ENCODE measurements at regions not wholly inside any gene's neighbourhood (a gene's known extent, or its start where the extent isn't known, plus 50 kb on each side); places are given as distances from the start of the nearest gene placed in this dataset.

DNA sequence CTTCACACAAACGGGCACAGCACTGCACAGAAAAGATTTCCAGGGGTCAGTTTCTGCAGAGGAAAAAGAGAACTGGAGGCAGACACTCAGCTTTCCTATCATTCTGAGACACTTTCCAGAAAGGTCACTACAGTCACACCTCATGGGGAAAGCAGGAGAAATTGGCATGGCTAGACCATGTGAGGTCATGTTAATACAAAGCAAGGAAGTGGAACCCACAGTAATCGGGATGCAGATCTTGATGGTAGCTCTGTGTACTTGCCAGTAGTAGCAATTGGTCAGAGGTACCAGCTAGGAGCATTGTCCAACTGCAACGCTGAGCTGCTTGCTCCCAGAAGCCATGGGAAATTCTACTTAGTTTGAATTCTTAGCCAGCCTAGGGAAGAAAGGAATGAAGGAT lies 255.3 kb upstream of the PCDH10 start:
- no peak for DNase-seq

DNA sequence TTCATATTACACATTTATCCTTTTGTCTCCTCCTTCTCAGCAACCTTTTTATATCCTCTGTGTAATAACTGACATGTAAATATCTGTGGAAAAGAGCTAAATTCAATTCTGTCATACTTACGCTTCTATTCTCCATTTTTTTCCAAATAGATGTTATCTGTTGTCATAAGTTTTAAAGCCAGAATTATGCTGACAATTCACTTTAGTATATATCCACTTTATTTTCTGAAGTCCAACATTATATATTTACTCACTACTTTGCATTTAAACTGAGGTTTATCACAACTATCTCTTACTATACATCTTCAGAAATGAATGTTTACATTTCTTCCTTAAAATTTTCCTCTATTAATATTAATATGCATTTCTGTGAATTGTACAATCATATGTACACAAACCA lies 247.9 kb upstream of the PCDH10 start:
- DNase-seq = no peak

DNA sequence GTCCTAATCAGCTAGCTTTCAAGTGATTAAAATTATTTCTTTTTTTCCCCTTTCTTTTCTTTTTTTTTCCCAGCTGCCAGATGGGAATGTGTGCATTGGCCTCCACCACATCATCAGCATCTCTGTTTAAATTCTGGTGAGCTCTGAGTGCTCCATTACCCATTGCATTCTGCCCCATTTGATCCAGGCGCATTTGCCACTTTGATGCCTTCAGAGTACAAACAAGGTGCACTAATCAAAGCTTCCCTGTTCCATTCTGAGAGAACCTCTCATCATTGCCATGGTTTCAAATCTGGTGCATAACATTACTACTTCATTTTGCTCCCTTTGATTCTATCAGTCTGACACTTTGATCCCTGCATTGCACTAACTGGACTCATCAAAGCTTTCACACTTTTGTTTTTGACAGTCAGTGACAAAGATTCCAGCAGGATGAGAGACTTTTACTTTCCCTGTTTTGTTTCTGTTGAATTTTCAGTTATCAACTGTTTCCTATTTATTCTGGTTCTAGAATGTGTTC lies 238.8 kb upstream of the PCDH10 start:
- DNase-seq = no peak

DNA sequence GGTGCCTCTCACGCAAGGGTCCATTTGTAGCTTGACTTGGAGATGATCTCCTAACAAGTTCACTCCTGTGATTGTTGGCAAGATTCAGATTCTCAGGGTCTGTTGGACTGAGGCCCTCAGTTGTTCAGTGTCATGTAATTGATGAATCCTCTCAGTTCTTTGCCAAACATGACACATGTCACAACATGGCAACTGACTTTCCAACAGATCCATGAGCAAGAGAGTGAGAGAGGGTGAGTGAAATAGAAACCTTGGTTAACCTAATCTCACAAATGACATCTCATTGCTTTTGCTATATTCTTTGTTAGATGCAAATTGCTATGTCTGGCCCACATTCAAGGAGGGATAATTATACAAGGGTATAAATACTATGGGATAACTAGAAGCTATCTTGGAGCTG lies 231.0 kb upstream of the PCDH10 start:
- no peak for DNase-seq

DNA sequence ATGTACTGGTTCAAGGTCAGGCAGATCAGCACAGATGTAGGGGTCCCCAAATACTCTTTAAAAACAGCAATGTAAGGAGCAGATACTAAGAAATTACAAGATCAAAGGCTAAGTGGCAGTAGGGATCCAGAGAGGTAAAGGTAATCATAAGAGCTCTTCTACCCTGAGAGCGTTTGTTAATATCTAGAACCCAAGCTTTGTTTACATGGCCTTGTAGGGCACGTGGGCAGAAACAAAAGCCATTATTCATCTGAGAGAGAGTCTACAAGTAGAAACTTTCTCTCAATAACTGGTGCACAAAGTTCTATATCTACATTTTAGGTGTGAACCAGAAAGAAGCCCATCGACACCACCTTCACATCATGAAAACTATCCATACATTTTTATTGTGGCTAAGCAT lies 225.6 kb upstream of the PCDH10 start:
- DNase-seq = no peak

DNA sequence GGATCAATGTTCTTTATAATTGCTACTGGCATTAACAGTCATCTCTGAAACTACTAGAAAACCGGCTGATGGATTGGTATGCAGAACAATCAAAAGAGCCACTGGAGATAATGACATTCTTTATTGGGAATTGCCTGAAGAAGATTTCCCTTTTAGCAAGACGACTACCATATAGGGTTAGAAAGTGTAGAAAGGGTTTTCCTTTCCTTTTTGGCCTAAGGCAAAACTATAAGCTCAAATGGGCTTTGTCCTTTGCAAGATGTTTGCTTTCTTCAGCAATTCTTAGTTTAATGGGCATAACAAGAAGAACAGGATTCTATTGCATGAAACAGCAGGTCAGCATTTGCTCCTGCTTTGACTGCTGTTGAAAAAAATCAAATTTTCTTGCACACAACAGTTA lies 214.2 kb upstream of the PCDH10 start:
- DNase-seq = no peak

DNA sequence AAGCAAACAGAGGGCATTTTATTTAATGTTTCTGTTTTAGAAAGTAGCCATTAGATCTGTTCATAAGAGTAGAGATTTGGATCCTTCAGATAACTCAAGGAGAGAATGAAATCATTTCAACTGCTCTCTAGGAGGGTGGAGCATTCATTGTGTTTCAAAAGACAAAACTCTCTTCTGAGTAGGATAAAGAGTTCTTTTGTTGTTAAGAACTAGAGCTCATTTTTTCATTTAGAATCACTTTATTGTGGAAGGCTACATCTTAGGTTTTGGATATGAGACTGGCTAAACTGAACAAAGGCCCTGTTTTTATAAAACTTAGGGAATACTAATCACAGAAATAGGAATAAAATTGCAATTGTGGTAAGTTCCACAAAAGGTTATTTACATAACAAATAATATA lies 193.9 kb upstream of the PCDH10 start:
- DNase-seq = no peak

DNA sequence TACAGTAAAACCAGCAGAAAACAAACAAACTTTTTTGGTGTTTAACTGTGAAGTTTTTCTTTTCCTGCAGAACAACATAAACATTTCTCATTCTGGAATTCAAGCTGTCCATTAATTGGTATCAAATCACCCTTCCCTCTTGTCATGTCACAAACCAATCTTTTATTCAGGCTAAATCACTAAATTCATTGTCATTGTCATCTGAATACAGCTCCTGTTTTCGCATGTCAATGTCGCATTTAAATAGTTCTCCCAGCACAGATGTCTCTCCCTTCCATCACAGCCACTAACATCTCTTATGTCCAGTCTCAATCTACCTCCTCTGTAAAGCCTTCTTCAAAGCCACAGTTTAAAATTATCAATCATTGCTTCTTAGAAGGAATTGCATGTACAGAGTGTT lies 192.1 kb upstream of the PCDH10 start:
- DNase-seq = no peak

DNA sequence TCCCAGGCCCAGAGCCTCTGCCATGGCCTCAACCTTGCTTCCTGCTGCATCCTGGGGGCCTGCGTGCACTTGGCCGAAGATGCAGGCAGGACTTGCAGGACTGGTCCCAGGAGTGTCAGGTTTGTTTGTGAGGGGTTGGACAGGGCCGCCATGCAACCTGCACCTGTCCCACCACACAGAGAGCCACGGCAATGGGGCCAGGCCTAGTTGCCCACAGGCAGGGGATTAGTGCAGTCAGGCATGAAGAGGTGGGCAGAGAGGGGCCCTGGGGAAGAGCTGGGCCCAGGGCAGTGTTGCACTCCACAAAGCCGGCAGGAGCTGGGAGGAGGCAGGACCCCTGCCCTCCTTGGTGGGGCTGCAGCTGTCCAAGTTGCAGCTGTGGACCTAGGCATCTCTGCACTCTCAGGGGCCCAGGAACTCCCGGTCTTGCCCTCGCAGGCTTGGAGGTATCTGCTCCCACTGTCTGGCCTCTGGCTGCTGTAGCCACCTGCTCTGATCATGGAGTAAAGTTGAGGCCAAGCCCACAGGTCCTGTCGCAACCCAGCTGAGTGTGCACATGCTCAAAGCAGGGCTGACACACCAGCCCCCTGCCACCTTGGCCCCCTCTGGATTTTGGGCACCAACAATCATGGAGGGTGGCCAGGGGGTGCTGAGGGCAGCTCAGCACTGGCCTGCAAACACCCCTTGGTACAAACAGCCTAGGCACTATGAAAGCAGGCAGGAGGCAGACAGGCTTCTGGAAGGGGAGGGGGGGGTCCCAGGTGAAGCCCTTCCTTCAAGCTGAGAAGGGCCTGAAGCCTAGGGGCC lies 190.4 kb upstream of the PCDH10 start:
- DNase-seq = no peak

DNA sequence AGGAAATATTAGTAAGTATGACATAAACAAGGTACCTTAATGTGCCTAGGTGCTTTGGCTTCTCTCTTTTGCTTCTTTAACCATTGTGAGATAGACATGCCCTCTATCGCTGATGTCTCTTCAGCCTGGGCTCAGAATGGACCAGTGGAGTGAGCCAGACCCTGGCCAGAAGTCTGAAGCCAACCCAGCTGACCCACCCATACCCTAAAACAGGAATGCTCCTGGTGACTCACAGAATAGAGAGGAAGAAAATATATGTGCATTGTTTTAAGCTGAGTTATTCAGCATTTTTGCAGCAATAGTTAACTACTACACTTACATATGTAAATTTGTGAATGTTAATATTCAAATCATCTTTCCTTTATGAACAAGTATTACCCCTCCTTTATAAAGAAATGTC lies 167.5 kb upstream of the PCDH10 start:
- DNase-seq = no peak

DNA sequence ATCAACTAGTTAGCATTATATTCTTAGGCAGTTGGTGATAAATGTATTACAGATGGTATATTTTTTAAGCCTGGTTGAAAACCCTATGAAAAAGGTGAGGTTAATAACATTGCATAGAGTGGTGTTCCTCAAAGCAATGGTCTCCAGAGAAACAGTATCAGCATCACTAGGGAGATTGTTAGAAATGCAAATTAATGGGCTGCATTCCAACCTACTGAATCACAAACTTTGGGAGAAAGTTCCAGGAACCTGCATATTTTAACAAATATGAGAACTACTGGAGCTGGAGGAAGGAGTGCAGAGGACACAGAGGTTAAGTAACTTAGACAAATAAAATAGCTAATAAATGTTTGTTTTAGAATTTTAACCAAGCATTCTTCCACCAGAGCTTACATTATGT lies 166.9 kb upstream of the PCDH10 start:
- DNase-seq = no peak

DNA sequence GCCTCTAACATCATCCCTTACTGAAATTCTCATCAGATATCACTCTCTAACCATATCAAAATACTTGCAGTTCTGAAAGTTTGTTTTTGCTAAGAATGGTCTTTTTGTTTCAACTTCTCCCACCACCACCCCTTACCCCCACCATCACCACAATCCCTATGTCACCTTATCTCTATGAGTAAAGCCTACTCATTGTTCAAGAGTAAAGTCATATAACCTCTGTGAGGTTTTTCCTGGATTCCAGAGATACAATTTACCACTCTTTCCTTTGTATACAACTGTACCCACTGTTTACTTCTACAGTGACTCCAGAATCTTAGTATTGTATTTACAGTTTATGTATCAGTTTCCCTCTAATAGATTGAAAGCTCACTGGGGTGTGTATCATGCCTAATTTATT lies 158.0 kb upstream of the PCDH10 start:
- no peak for DNase-seq

DNA sequence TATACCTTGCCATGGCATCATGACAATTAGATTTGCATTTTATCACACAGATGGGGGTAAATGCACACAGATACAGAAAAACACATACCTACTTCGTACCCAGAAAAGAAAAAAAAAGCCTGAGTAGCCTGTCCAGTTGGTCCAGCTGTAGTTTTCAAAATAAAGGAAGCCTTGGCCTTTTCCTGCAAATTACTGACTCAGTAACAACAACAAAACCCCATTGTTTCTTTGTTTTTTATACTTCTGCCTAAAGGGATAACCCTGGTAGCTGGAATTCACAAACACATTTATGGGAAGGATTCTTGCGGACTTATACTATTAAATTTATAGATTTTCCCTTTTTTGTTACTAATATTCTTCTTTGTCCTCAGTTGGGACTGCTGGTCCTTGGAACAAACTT lies 156.4 kb upstream of the PCDH10 start:
- no peak for DNase-seq

DNA sequence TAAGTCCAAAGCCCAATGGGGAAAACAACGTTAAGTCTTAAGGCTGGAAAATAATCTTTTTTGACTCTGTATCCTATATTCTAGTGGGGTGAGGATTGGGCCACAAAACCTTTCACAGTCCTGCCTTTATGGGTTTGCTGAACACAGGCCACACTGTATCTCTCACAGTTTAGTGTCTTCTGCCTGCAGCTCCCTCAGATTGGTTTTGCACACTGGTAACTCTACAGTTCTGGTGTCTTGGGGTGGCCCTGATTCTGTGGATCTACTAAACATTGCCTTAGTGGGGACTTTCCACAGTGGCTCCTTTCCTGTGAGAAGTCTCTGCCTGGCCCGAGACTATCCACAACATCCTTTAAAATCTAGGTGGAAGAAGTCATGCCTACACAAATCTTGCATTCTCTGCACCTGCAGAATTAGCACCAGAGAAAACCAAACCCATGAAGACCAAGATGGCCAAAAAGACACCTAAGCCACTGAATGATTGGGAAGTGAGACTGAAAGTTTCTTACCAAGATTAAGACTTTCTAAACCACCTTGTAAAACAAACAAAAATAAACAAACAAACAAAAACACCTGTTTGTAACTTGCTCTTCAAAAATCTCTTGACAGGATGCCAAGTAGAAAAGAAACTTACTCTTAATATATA lies 150.4 kb upstream of the PCDH10 start:
- DNase-seq = no peak

DNA sequence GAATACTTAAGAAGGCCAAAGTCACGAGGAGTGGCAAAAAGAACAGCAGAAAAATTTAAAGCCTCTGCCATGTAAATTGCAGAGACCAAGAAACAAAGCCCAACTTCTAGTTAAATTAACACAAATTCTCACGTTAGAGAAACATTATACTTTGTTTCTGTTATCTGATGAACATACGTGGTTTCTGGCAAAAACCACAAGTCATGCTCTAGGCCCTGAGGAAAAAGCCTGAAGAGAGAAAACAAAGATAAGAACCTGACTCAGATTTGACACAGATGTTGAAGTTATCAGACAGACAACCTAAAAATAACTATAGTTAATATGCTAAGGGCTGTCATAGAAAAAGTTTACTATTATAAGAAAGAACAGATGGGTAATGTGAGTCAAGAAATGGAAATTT lies 149.1 kb upstream of the PCDH10 start:
- DNase-seq = no peak

DNA sequence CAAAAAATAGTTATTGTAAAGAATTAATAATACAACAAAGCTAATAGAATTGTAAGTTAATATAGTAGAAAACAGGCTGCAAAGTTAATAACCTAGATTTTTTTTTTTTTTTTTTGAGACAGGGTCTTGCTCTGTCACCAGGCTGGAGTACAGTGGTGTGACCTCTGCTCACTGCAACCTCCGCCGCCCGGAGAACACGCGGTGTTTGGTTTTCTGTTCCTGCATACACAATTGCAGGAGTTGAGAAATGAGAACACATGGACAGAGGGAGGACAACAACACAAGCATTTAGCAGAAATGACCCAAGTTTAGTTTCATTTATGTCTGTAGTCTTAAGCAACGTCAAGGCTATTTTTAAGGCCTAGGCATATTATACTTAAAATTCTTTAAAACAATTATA lies 145.9 kb upstream of the PCDH10 start:
- no peak for DNase-seq

DNA sequence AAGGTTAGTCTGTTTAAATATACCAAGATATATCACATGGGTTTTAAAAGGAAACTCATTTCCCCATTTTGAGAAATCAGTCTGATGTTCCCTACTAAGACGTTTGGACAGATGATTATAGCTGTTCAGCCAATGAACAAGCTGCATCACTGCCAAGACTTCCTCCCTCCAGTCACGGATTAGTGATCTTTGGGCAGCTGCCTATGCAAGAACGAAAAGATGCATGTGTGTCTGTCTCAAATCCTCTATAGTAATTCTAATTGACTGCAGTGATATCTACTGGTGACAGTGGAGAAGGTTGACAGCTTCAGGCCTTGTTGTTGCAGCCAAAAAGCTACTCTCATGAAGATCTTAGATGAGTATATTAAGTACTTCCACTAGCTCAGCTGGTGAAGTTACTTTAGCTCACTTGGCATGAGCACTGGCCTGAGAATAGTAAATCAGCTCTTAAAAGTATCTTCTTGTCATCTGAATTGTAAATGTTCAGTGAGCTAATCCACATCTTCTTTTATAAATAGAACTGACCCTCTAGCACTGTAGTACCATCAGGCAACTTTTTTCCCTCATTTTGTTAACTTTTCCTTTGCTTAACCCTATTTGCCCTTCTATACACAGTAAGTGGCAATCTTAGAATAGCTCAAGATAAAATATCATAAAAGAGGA lies 134.5 kb upstream of the PCDH10 start:
- no peak for DNase-seq

DNA sequence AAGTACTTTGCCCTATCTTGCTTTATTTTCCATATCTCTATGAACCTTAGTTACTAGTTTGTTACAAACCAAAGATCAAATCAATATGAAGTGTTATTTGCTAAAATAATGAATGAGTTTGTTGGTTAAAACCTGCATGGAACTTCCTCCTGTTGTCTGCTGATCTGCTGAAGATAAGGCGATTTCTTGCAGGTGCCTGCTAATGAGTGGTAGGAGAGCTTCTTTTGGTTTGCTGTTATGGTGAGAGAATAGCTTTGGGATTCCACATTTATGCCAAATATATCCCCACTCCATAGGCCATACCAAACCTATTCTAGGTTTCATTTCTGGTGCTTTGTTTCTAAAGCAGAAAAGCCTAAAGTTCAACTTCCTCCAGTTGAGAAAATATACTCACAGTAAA lies 103.8 kb upstream of the PCDH10 start:
- DNase-seq = no peak

DNA sequence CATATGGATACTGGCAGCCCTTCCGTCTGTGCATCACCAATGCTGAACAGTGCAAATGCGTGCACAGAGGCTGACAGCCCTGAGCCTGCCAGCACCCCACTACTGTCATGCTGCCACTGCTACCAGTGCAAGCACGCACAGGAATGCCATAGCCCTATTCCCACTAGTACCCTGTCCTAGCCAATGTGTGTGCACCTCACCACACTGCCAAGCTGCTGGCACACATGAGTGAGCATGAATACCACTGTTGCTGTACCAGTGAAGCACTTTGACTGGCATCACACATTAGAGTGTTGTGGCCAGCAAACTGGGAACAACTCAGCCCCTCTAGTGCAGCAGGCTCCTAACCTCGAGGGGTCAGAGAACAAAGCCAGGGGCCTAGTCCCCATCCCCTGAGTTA lies 102.9 kb upstream of the PCDH10 start:
- DNase-seq = no peak

DNA sequence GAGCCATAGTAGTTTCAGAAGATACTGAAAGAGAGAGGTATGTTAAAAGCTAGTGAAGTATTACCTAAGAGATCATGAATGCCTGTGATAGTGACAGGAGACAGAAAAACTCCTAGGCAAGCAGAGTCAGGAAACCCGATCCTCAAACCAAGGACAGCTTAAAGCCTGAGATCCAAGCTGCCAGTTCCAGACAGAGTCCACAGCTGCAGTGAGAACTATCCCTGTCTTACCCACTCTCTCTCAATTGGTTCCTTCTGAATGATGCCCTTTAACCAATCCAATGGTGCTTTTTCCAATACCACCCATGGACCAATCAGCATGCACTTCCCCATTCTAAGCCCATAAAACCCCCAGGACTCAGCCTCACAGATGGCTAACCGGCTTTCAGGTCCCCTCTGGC lies 90.4 kb upstream of the PCDH10 start:
- DNase-seq = no peak

DNA sequence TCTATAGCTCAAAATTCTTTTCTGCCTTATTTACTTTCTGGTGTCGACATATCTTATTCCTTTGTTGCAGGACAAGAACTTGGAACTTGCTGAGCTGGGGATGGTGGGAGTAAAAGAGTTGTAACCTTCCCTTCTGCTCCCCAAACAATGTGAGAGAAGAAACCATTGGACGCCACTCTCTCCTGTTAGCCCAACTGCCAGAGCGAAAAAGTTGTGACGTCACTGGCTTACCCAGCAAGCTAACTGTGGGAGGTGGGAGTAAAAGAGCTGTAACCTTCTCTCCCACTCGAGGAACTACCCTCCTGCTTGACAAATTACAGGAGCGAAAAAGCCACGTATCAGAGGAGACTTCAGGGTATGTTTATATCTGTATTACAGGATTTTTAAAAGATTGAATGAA lies 90.0 kb upstream of the PCDH10 start:
- no peak for DNase-seq

DNA sequence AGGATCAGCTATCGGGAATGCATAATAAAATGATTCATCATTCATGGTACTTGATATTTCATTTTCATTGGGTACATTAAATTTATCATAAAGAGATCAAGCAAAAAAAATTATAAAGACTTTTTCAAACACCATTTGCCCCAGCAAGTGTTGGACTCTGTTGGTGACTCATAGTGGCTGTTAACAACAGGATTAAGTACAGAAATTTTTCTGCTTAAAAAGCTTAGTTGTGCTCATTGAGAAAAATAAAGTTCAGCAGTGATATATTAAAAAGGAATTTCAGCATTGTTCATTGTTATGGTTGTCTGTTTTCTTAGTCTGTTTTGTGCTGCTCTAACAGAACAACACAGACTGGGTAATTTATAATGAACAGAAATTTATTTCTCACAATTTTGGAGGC lies 86.2 kb upstream of the PCDH10 start:
- DNase-seq = no peak

DNA sequence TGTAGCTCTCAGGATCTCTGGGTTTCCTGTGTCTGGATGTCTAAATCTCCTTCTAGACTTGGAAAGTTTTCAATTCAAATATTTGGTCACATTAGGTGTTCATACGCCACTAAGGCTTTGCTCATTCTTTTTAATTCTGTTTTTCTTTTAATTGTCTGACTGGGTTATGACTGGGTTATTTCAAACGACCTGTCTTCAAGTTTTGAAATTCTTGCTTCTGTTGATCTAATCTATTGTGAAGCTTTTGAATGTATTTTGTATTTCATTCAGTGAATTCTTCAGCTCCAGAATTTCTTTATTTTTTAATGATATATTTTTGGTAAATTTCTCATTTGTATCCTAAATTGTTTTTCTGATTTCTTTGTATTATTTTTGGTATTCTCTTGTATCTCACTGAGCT lies 81.0 kb upstream of the PCDH10 start:
- no peak for DNase-seq

DNA sequence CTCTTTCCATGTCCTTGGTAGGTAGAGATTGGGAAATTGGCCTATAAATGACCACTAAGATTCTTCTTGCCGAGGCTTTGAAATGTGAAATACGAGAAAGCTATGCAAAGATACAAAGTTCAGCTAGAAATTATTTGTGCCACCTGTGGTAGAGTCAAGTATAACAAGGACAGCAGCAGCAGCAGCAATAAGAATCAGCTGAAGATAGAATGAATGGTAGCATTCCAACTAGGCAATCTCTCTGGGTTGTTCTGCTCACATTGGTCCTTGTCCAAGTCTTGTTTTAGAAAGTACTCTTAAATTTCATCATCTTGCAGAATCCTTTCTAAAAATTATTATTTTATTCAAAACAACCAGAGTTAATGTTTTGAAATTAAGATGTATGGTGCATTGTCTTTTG lies 67.8 kb upstream of the PCDH10 start:
- no peak for DNase-seq
